GM18858 (cell line): ENCODE measurements at regions not wholly inside any gene's neighbourhood (a gene's known extent, or its start where the extent isn't known, plus 50 kb on each side); places are given as distances from the start of the nearest gene placed in this dataset.

Experiments used
- ATAC-seq: cut with Tn5 transposase; IDR thresholded peaks from one replicate; pipeline ENCODE4 v1.9.1; 2021; ENCODE audit not compliant: unreplicated experiment

DNA sequence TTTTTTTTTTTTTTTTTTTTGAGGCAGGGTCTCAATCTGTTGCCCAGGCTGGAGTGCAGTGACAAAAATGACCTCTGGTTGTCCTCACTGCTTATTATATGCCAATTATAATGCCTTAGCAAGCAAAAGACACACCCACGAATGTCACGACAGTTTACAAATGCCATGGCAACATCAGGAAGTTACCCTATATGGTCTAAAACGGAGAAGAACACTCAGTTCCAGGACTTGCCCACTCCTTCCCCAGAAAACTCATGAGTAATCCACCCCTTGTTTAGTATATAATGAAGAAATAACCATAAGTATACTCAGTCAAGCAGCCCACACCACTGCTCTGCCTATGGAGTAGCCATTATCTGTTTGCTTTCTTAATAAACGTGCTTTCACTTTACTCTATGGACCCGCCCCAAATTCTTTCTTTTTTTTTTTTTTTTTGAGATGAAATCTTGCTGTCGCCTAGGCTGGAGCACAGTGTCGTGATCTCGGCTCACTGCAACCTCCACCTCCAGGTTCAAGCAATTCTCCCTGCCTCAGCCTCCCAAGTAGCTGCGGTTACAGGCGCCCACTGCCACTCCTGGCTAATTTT is 106.2 kb downstream of the SMIM20 start:
- ATAC-seq, result no peak

GRCh38 chr4:26020881-26021280 is 106.9 kb downstream of the SMIM20 start:
- no peak for ATAC-seq

DNA sequence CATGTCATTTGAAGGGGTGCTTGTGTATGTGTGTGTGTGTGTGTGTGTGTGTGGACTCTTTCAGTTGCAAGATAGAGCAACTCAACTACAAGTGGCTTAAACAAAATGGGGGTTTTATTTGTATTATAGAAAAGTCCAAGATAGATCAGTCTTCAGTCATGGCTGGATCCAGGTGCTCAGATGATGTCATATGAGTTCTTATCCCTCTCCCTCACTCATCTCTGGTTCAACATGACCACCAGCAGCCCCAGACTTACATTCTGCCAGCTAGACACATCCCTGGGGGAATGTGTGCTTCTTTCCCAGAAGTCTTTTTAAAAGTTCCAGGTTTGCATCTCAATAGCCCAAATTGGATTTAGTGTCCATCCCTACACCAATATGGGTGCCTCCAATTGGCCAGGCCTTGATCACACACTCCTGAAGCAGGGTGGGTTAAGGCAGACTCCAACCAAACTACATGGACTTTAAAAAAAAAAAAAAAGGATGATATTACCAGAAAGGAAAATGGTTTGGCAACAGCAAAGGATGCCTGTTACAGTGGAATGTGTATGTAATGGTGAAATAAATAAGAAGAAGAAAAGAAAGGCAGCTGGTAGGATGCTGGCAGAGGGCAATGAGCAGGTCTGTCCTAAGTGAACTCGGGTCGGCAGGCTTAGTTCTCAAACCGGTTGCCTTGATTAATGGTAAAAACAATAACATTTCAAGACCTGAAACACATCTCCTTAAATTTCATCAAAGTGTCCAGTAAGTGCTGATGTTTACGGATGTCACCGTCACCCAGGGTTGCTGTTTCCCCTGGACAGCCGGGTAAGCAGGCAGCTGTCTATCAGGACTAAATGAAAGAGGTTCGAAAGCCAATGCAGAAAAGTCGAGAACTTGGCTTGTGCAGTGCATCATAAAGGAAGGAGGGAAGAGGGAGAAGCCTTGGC is 107.7 kb downstream of the SMIM20 start:
- ATAC-seq, result no peak

DNA sequence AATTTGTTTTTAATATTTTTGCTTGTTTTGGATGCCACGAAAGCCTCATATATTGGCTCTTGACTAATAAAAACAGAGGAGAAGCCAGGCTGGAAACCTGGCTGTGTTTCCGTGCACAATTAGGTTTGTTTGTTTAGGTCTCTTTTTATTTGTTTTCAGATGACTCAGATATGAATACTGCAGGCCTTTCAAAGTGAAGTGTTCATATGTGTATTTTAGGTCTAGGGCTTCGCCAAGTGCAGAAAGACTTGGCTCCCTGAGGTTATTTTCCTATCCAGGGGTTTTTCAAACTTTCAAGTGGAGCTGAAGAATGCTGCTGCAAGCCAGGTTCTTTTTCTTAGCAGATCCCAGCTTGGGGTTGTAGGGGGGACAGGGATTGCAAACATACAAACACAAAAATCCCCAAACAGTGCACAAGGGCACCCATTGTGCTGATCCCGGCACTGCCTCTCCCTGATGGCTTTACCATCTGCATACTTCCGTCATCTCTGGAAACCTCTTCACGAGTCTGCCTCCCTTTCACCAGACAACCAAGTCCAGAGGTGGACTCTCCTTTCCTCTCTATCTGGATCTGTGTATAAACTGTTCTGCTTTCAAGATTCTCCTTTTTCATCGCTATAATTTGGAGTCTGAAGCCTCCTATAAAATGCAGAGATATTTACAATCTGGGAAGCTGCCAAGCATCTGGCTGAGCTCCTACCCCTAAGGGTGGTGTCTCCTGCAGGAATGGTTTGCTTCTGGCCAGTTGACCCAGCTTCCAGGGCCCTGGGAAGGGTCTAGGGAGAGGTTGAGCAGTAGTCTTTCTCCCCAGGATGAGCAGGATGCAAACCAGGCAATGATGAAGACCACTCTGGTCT is 108.6 kb downstream of the SMIM20 start:
- no peak for ATAC-seq

GRCh38 chr4:26023203-26023972 is 109.4 kb downstream of the SMIM20 start:
- no peak for ATAC-seq

DNA sequence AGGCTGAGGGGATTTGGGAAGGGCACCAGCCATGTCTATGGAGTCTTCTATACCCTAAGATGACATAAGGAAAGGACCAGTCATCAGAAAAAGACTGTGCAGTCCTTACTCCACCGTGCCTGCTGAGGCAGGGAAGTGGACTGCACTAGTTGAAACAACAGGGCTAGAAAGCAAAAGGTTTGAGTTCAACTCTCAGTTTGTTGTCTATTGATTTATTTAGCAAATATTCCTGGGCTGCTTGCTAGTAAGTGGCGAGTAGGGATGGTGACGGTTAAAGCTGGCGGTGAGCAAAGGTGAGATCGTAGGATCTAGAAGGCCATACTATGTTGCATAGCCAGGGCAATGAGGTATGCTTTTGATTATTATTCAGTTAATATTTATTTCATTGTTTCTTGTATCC is 110.1 kb downstream of the SMIM20 start:
- ATAC-seq, result no peak

DNA sequence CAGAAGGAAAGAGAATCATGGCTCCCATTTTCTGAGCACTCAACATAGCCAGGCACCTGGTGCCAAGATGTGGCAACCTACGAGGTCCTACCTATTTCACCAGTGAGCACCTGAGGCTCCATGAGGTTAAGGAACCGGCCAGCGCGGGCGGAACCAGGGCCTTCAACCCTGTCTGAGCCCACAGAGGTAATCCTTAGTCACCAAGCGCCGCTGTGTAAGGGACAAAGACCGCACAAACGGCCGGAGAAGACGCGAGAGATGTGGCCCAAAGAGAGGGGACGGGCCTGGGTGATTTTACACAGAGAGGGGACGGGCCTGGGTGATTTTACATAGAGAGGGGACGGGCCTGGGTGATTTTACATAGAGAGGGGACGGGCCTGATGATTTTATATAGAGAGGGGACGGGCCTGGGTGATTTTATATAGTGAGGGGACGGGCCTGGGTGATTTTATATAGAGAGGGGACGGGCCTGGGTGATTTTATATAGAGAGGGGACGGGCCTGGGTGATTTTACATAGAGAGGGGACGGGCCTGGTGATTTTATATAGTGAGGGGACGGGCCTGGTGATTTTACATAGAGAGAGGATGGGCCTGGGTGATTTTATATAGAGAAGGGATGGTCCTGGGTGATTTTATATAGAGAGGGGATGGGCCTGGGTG is 114.2 kb downstream of the SMIM20 start:
- ATAC-seq, result no peak

- ATAC-seq, result peak; percentile 71
Measured at GRCh38 chr4:26028793-26029567, 115.0 kb downstream of the SMIM20 start.

- ATAC-seq, result no peak
Measured at GRCh38 chr4:26029568-26030131, 115.6 kb downstream of the SMIM20 start.

- ATAC-seq, result no peak
Measured at GRCh38 chr4:26030260-26030667, 116.2 kb downstream of the SMIM20 start.

DNA sequence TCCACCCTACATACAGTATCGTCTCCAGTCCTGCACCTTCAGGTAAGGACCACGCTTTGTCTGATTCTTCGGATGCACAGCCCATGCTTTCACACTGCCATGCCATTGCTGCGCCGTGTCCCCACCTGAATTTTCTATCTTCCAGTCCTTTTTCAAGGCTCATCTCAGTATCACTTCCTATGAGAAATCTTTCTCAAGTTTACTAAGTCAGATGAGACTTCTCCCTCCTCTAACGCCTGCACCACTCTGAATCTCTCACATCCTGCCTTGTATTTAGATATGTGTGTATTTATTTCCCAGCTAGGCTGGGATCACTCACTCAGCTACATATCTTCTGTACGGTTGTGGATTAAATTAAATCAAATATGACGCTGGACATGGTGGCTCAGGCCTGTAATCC is 116.8 kb downstream of the SMIM20 start:
- no peak for ATAC-seq

- ATAC-seq, result no peak
Measured at GRCh38 chr4:26031704-26032103, 117.7 kb downstream of the SMIM20 start.

- ATAC-seq, result no peak
Measured at GRCh38 chr4:26032142-26032541, 118.1 kb downstream of the SMIM20 start.

DNA sequence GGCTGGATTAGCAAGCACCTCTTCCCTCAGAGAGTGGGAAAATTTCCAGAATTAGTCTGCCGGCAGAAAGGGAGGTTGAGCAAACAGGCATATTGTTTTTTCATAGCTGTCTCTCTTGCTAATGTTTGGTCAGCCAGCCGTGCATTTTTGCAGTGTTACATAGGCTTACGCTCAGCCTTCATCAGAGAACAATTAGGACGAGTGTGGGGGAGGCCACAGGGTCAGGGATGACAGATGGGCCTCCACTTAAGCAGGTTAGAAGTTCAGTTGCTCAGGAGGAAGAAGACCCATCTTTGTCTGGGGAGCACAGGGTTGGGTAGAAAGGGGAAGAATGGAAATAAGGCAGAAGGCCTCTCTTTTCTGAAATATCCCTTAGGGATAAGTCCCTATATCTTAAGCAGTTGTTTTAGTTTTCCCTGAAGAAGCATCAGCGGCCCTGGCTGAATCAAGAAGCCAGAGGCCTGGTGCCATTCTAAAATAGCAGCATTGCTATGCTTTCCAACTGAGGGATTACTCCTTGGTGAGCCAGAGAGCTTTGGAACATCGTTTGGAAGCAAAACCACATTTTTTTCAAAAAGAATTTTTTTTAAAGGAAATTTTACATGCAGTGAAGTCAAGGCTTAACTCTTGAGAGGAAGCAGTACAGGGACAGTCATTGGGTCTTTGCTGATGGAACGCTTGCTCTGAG is 118.8 kb downstream of the SMIM20 start:
- no peak for ATAC-seq

GRCh38 chr4:26033389-26033788 is 119.4 kb downstream of the SMIM20 start:
- no peak for ATAC-seq

GRCh38 chr4:26034849-26035248 is 120.8 kb downstream of the SMIM20 start:
- ATAC-seq, result no peak

DNA sequence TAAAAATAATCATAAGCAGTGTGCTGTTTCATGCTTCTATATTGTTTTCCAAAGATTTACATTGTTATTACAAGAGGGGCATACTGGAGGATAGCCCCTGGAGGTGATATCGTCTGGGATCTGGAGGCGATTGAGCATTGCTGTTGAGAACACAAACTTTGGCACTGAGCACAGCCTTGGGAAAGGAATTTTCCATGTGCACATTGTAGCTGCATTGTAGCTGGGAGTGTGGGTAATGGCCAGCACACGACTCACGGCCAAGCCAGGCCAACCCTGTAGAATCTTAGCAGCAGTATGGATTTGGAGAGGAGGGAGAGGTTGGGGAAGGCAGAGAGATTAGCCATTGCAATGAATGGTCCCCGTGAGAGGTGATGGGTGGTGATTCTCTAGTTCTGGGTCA is 121.9 kb downstream of the SMIM20 start:
- ATAC-seq, result no peak

DNA sequence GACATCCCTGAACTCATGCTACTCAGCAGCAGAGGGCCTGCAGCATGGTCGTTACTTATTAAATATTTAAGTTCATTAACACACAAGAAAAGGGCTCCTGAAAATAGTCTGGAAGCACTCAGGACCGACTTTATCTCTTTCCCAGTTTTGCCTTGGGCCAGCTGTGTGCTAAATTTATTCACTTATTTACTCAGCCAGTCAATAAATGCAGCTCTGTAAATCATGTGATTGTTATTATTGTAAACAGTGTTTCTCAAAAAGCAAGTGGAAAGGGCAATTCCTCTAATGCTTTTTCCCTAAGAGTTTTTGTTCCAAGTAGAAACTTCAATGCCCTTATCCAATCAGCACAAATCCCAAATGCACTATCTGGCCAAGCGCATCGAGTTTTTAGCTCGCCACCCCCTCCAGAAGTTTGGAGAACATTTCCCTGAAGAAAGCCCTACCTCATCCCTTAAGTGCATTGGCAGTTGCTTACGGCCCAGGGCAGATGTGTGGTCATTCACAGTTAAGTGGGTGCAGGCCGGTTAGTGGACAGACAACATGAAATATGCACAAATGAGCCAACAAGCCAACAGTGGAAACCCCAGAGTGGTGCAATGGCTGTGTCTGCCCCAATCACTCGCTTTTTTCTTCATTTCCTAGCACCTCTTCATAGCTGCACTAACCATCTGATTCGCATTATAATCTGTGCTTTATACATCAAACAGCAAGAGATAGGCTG is 125.8 kb downstream of the SMIM20 start:
- no peak for ATAC-seq
